ENCODE measurements at regions not wholly inside any gene's neighbourhood (a gene's known extent, or its start where the extent isn't known, plus 50 kb on each side); places are given as distances from the start of the nearest gene placed in this dataset.
"Not testable (repeated sequence)": the region's sequence is repeated elsewhere in the genome, so short reads cannot be mapped to it uniquely, and the experiment has no call there.

GRCh38 chr3:29004885-29005599 is 275.8 kb upstream of the RBMS3 start:
- no peak for DNase-seq (ENCODE audit: low read depth)
- H3K4me3 ChIP-seq (ENCODE audit: low read depth, low read length), result no peak overlapping the region
- no peak for TF ChIP-seq CTCF (conservative IDR thresholded peaks at IDR 0.05; ENCODE audit: low read depth, low read length)

GRCh38 chr3:29005862-29006261 is 275.0 kb upstream of the RBMS3 start:
- no peak for TF ChIP-seq CTCF (conservative IDR thresholded peaks at IDR 0.05; ENCODE audit: low read depth, low read length)
- H3K4me3 ChIP-seq (ENCODE audit: low read depth, low read length), result no peak overlapping the region
- DNase-seq (ENCODE audit: low read depth), result no peak

- no peak overlapping the region for H3K4me3 ChIP-seq (ENCODE audit: low read depth, low read length)
- DNase-seq (ENCODE audit: low read depth), result no peak
- no peak for TF ChIP-seq CTCF (conservative IDR thresholded peaks at IDR 0.05; ENCODE audit: low read depth, low read length)
Measured at GRCh38 chr3:29011441-29011840, 269.4 kb upstream of the RBMS3 start.

GRCh38 chr3:29011966-29012365 is 268.9 kb upstream of the RBMS3 start:
- DNase-seq (ENCODE audit: low read depth), result no peak
- no peak for TF ChIP-seq CTCF (conservative IDR thresholded peaks at IDR 0.05; ENCODE audit: low read depth, low read length)
- no peak overlapping the region for H3K4me3 ChIP-seq (ENCODE audit: low read depth, low read length)

GRCh38 chr3:29022976-29023375 is 257.9 kb upstream of the RBMS3 start:
- TF ChIP-seq CTCF (conservative IDR thresholded peaks at IDR 0.05; ENCODE audit: low read depth, low read length), result no peak
- H3K4me3 ChIP-seq (ENCODE audit: low read depth, low read length), result no peak overlapping the region
- no peak for DNase-seq (ENCODE audit: low read depth)

- H3K4me3 ChIP-seq (ENCODE audit: low read depth, low read length), result no peak overlapping the region
- TF ChIP-seq CTCF (conservative IDR thresholded peaks at IDR 0.05; ENCODE audit: low read depth, low read length), result no peak
- no peak for DNase-seq (ENCODE audit: low read depth)
Measured at GRCh38 chr3:29026286-29026685, 254.6 kb upstream of the RBMS3 start.

GRCh38 chr3:29026959-29027358 is 253.9 kb upstream of the RBMS3 start:
- H3K4me3 ChIP-seq (ENCODE audit: low read depth, low read length), result no peak overlapping the region
- no peak for TF ChIP-seq CTCF (conservative IDR thresholded peaks at IDR 0.05; ENCODE audit: low read depth, low read length)
- no peak for DNase-seq (ENCODE audit: low read depth)

- not testable (repeated sequence) for H3K4me3 ChIP-seq (ENCODE audit: low read depth, low read length); DNase-seq (ENCODE audit: low read depth)
Measured at GRCh38 chr3:29031175-29031574, 249.7 kb upstream of the RBMS3 start.

Measured in epithelial cell of proximal tubule (primary cell).